ENCODE measurements at regions not wholly inside any gene's neighbourhood (a gene's known extent, or its start where the extent isn't known, plus 50 kb on each side); places are given as distances from the start of the nearest gene placed in this dataset.
"Not testable (repeated sequence)": the region's sequence is repeated elsewhere in the genome, so short reads cannot be mapped to it uniquely, and the experiment has no call there.

- not testable (repeated sequence) for TF ChIP-seq CTCF (IDR thresholded peaks at IDR 0.05 in 8 of 11, conservative IDR thresholded peaks at IDR 0.05 in 3 of 11); POLR2A (IDR thresholded peaks at IDR 0.05); POLR2AphosphoS5 (IDR thresholded peaks at IDR 0.05)
Measured at GRCh38 chr5:60018960-60019359, 125.4 kb upstream of the PDE4D start.

Data from spleen (tissue), 7 donors.